Glutamatergic neuron (in vitro differentiated cells): ENCODE measurements at regions not wholly inside any gene's neighbourhood (a gene's known extent, or its start where the extent isn't known, plus 50 kb on each side); places are given as distances from the start of the nearest gene placed in this dataset.

Experiments
- DNase-seq: peaks from one replicate; pipeline ENCODE4 v3.0.0; 2022
- H3K27ac Mint-ChIP-seq: one replicate; pipeline ENCODE4 v1.8.0; 2020; ENCODE audit warnings: mild to moderate bottlenecking, mixed read lengths, inconsistent platforms; ENCODE audit not compliant: unreplicated experiment
- H3K27me3 Mint-ChIP-seq: one replicate; pipeline ENCODE4 v1.8.0; 2020; ENCODE audit warnings: mild to moderate bottlenecking, moderate library complexity, mixed read lengths, inconsistent platforms; ENCODE audit not compliant: unreplicated experiment
- H3K36me3 Mint-ChIP-seq: one replicate; pipeline ENCODE4 v1.8.0; 2020; ENCODE audit warnings: mild to moderate bottlenecking, mixed read lengths, inconsistent platforms; ENCODE audit not compliant: unreplicated experiment
- H3K4me1 Mint-ChIP-seq: one replicate; pipeline ENCODE4 v1.8.0; 2020; ENCODE audit warnings: mild to moderate bottlenecking, low read depth, mixed read lengths, inconsistent platforms; ENCODE audit not compliant: unreplicated experiment
- H3K4me3 Mint-ChIP-seq: one replicate; pipeline ENCODE4 v1.8.0; 2020; ENCODE audit warnings: mild to moderate bottlenecking, mixed read lengths, inconsistent platforms; ENCODE audit not compliant: unreplicated experiment
- H3K9me3 Mint-ChIP-seq: one replicate; pipeline ENCODE4 v1.8.0; 2020; ENCODE audit warnings: mild to moderate bottlenecking, moderate library complexity, mixed read lengths, inconsistent platforms; ENCODE audit not compliant: unreplicated experiment
- TF ChIP-seq, protein P1 (sequence below): fragments of 200-600 bp; sonication (generic); IDR thresholded peaks from one replicate; pipeline ENCODE4 v1.5.0; 2021; ENCODE audit not compliant: partially characterized antibody, unreplicated experiment

DNA sequence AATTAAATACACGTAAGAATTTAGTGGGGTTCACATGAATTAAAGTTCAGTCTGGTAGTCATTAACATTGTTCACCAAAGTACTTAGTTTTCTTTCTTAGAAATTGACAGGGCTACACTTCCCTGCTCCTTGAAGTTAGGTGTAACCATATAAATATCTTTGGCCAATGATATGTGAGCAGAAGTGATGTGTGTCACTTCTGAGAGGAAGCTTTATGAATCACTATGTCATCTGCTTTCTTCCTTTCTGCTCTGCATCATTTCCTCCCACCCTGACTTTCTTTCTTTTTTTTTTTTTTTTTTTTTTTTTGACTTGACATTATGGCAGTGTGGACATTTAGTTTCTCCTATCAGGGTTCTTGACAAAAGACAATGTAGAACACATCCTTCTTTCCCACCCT lies 156.2 kb upstream of the COL8A1 start:
- TF ChIP-seq, protein P1, sequence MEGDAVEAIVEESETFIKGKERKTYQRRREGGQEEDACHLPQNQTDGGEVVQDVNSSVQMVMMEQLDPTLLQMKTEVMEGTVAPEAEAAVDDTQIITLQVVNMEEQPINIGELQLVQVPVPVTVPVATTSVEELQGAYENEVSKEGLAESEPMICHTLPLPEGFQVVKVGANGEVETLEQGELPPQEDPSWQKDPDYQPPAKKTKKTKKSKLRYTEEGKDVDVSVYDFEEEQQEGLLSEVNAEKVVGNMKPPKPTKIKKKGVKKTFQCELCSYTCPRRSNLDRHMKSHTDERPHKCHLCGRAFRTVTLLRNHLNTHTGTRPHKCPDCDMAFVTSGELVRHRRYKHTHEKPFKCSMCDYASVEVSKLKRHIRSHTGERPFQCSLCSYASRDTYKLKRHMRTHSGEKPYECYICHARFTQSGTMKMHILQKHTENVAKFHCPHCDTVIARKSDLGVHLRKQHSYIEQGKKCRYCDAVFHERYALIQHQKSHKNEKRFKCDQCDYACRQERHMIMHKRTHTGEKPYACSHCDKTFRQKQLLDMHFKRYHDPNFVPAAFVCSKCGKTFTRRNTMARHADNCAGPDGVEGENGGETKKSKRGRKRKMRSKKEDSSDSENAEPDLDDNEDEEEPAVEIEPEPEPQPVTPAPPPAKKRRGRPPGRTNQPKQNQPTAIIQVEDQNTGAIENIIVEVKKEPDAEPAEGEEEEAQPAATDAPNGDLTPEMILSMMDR: no peak

DNA sequence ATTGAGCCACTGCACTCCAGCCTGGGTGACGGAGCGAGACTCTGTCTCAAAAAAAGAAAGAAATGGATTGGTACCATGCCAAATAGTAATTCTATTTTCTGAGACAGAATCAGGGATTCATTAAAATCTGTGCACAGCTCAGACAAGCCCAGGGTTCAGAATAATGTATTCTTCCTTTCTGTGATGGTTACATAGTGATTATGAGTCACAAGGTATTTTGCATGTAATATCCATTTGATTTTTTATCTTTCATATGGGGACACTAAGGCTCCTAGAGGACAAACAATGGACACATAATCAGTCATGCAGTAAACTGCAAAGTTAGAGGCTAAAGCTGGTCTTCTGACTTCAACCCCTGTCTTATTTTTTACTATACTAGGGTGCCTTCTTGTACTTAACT lies 156.8 kb upstream of the COL8A1 start:
- no peaks in the 10 kb centered on the region for H3K4me1 Mint-ChIP-seq
- H3K27ac Mint-ChIP-seq: no peak overlapping the region

More for the DNA sequence above, 156.2 kb upstream of the COL8A1 start:
- Mint-ChIP-seq H3K27ac (no peak overlapping the region), H3K4me1 (no peaks in the 10 kb centered on the region), H3K4me3 (no peak overlapping the region), H3K27me3 (no peaks in the 10 kb centered on the region), H3K36me3 (no peaks in the 10 kb centered on the region), H3K9me3 (no peaks in the 10 kb centered on the region)
- no peak for DNase-seq

DNA sequence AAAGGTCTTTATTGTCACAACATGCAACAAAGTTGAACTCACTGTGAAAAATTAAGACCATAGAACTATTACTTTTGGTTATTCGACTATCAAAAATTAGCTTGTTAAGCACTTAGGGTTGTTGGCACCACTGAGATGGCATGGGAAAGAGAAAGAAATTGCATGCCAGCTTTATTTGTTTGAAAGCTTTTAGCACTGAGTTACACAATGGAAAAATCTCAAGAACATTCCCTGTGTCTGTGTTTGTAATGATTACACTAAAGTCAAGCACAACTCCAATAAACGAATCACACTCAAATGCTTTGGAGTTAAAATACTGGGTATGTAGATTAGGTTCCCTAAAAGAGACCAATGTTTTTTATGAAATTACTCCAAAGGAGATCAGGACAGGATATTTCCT lies 158.6 kb upstream of the COL8A1 start:
- Mint-ChIP-seq H3K27me3 (peaks cover 1% of the 10 kb centered on the region), H3K36me3 (no peaks in the 10 kb centered on the region), H3K27ac (no peak overlapping the region), H3K4me1 (no peaks in the 10 kb centered on the region), H3K9me3 (peaks cover 2% of the 10 kb centered on the region), H3K4me3 (no peak overlapping the region)
- DNase-seq: no peak
- TF ChIP-seq, protein P1: no peak

More for the DNA sequence above, 156.8 kb upstream of the COL8A1 start:
- Mint-ChIP-seq H3K9me3 (peaks cover under 1% of the 10 kb centered on the region), H3K27me3 (no peaks in the 10 kb centered on the region), H3K36me3 (no peaks in the 10 kb centered on the region), H3K4me3 (no peak overlapping the region)
- DNase-seq: no peak
- TF ChIP-seq, protein P1: no peak

DNA sequence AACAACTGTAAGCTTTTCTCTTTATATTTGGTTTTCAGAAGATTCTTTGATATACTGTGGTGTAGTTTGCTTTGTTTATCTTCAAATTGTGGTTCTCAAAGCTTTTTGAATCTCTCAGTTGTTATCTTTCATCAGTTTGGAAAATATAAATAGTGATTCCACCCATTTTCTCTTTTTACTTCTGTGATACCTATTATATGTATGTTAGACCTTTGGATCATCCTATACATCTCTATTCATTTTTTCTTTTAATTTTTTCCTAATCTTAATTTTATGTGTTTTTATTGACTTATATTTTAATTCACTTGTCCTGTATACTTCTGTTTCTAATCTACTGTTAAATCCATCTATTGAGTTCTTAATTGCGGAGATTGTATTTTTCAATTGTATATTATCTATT lies 160.7 kb upstream of the COL8A1 start:
- H3K27ac Mint-ChIP-seq: no peak overlapping the region
- TF ChIP-seq, protein P1: no peak
- H3K9me3 Mint-ChIP-seq: peaks cover 2% of the 10 kb centered on the region
- H3K36me3 Mint-ChIP-seq: no peaks in the 10 kb centered on the region
- no peaks in the 10 kb centered on the region for H3K4me1 Mint-ChIP-seq
- H3K4me3 Mint-ChIP-seq: no peak overlapping the region
- H3K27me3 Mint-ChIP-seq: peaks cover 1% of the 10 kb centered on the region
- DNase-seq: no peak

DNA sequence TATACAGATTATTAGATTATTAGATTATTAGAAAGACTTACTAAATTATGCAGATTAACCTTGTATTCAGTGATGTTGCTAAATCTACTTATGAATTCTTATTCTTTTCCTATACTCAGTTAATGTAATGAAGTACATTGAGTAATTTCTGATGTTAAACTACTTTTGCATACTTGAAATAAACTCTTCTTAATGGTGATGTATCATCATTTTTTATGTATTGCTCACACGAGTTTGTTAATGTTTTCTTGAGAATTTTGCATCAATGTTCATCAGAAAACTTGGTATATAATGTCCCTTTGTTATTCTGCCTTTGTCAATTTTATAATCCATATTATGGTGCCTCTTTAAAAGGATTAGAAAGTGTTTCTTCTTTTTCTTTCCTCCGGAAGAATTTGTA lies 163.2 kb upstream of the COL8A1 start:
- H3K9me3 Mint-ChIP-seq: peaks cover 2% of the 10 kb centered on the region
- H3K27ac Mint-ChIP-seq: no peak overlapping the region
- no peak overlapping the region for H3K4me3 Mint-ChIP-seq
- DNase-seq: no peak
- TF ChIP-seq, protein P1: no peak
- H3K36me3 Mint-ChIP-seq: no peaks in the 10 kb centered on the region
- peaks cover 1% of the 10 kb centered on the region for H3K27me3 Mint-ChIP-seq
- H3K4me1 Mint-ChIP-seq: no peaks in the 10 kb centered on the region
